Ishikawa (cell line): ENCODE measurements at regions not wholly inside any gene's neighbourhood (a gene's known extent, or its start where the extent isn't known, plus 50 kb on each side); places are given as distances from the start of the nearest gene placed in this dataset.

ENCODE experiments used
- CEBPB ChIP-seq: IDR thresholded peaks from 2 replicates; pipeline ENCODE4 v1.6.1; 2012
- CREB1 ChIP-seq: IDR thresholded peaks from 2 replicates; pipeline ENCODE4 v1.6.1; 2012; ENCODE audit warnings: low read depth
- EGR1 ChIP-seq: IDR thresholded peaks from 2 replicates; pipeline ENCODE4 v1.6.1; 2012
- EP300 ChIP-seq: IDR thresholded peaks from 2 replicates; pipeline ENCODE4 v1.6.1; 2012; ENCODE audit warnings: borderline replicate concordance
- FOXM1 ChIP-seq: IDR thresholded peaks from 2 replicates; pipeline ENCODE4 v1.6.1; 2012; ENCODE audit warnings: low read depth, borderline replicate concordance
- MAX ChIP-seq: IDR thresholded peaks from 2 replicates; pipeline ENCODE4 v1.6.1; 2012
- NFIC ChIP-seq: IDR thresholded peaks from 2 replicates; pipeline ENCODE4 v1.6.1; 2012
- RAD21 ChIP-seq: IDR thresholded peaks from 2 replicates; pipeline ENCODE4 v1.6.1; 2012; ENCODE audit warnings: low read depth
- REST ChIP-seq: IDR thresholded peaks from 2 replicates; pipeline ENCODE4 v1.6.1; 2012; ENCODE audit warnings: low read depth, mild to moderate bottlenecking
- TAF1 ChIP-seq: IDR thresholded peaks from 2 replicates; pipeline ENCODE4 v1.6.1; 2012; ENCODE audit warnings: low read depth, mild to moderate bottlenecking
- TCF12 ChIP-seq: IDR thresholded peaks from 2 replicates; pipeline ENCODE4 v1.6.1; 2012; ENCODE audit warnings: low read depth
- TEAD4 ChIP-seq: IDR thresholded peaks from 2 replicates; pipeline ENCODE4 v1.6.1; 2012
- YY1 ChIP-seq: IDR thresholded peaks from 2 replicates; pipeline ENCODE4 v1.6.1; 2012; ENCODE audit warnings: low read depth
- ZBTB7A ChIP-seq: IDR thresholded peaks from 2 replicates; pipeline ENCODE4 v1.6.1; 2012; ENCODE audit warnings: low read depth
- TF ChIP-seq, protein P1 (sequence below): IDR thresholded peaks from 2 replicates; pipeline ENCODE4 v1.6.1; 2012

DNA sequence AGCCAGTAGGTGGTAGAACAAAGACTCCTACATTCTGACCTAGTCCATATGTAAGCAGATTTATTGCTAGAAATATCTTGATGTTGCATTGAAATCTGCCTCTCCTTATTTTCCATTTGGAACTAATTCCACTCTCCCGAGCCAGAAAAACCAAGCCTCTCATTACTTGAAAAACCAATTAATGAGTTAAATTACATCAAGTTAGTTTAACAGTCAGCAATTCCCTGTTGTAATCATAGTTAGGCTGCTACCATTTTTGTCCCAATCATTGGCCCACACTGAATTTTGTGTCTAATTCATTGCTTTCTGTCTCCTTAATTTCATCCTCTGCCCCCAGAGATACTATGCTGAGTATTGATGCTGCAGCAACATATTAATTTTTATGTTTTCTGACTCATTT is 168.3 kb upstream of the TNP1 start:
- TF ChIP-seq TEAD4 (no peak), CREB1 (no peak), TAF1 (no peak)

- no peak for TF ChIP-seq MAX
- TF ChIP-seq CREB1, result no peak
- no peak for TF ChIP-seq TAF1
- no peak for TF ChIP-seq FOXM1
- TF ChIP-seq TEAD4, result no peak
- TF ChIP-seq EP300, result no peak
- no peak for TF ChIP-seq YY1
- TF ChIP-seq ZBTB7A, result no peak
- TF ChIP-seq REST, result no peak
- TF ChIP-seq, protein P1, sequence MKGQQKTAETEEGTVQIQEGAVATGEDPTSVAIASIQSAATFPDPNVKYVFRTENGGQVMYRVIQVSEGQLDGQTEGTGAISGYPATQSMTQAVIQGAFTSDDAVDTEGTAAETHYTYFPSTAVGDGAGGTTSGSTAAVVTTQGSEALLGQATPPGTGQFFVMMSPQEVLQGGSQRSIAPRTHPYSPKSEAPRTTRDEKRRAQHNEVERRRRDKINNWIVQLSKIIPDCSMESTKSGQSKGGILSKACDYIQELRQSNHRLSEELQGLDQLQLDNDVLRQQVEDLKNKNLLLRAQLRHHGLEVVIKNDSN, result no peak
- no peak for TF ChIP-seq RAD21
- no peak for TF ChIP-seq NFIC
- no peak for TF ChIP-seq CEBPB
- TF ChIP-seq EGR1, result no peak
- no peak for TF ChIP-seq TCF12
Measured at GRCh38 chr2:217027414-217027813, 167.6 kb upstream of the TNP1 start.

DNA sequence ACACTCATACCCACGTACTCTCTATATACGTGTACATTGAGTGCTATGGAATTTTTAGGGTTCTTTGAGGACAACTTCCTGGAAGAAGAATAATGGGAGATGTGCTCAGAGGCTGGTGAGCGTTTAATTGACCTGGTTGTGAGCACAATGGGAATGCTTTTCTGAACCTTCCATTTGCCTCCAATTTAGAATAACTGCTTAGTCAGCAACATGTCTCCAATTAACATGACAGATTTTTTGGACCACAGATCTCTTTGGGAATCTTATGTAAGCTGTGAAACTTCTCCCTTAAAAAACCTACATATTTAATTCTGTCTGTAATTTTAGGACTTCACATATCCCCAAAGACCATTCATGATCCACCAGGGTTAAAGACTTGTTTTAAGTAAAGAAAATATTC is 166.7 kb upstream of the TNP1 start:
- TF ChIP-seq RAD21, result no peak
- TF ChIP-seq REST, result no peak
- no peak for TF ChIP-seq EP300
- TF ChIP-seq CREB1, result no peak
- no peak for TF ChIP-seq FOXM1
- no peak for TF ChIP-seq TCF12
- TF ChIP-seq NFIC, result no peak
- TF ChIP-seq TEAD4, result no peak
- TF ChIP-seq TAF1, result no peak
- TF ChIP-seq EGR1, result no peak
- no peak for TF ChIP-seq ZBTB7A
- no peak for TF ChIP-seq MAX
- TF ChIP-seq CEBPB, result no peak
- TF ChIP-seq, protein P1, result no peak

- no peak for TF ChIP-seq EGR1
- TF ChIP-seq EP300, result no peak
- TF ChIP-seq FOXM1, result no peak
- TF ChIP-seq CREB1, result no peak
- TF ChIP-seq MAX, result no peak
- no peak for TF ChIP-seq TEAD4
- no peak for TF ChIP-seq NFIC
- no peak for TF ChIP-seq CEBPB
- no peak for TF ChIP-seq TAF1
Measured at GRCh38 chr2:217026161-217026560, 166.3 kb upstream of the TNP1 start.

DNA sequence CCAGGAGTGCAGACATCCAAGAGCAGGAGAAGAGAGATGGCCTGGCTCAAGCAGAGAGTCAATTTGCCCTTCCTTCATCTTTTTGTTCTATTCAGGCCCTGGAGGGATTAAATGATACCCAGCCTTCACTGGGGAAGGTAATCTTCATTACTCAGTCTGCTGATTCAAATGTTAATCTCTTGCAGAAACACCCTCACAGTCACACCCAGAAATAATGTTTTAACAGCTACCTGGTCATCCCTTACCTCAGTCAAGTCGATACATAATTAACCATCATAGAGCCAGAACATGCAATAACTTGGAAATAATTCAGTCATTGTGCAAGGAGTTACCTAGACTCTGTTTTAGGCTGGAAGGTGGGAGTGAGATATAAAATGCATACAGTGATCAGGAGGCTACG is 163.7 kb upstream of the TNP1 start:
- no peak for TF ChIP-seq TAF1
- TF ChIP-seq YY1, result no peak
- TF ChIP-seq CREB1, result no peak
- no peak for TF ChIP-seq TCF12
- TF ChIP-seq CEBPB, result no peak
- no peak for TF ChIP-seq EGR1
- no peak for TF ChIP-seq MAX
- no peak for TF ChIP-seq RAD21
- TF ChIP-seq ZBTB7A, result no peak
- no peak for TF ChIP-seq TEAD4
- TF ChIP-seq, protein P1, result no peak
- no peak for TF ChIP-seq REST
- TF ChIP-seq EP300, result no peak
- TF ChIP-seq FOXM1, result no peak
